ENCODE measurements at regions not wholly inside any gene's neighbourhood (a gene's known extent, or its start where the extent isn't known, plus 50 kb on each side); places are given as distances from the start of the nearest gene placed in this dataset.

GRCh38 chr2:221135699-221136098 lies 436.4 kb downstream of the EPHA4 start:
- Histone ChIP-seq H3K9me3 (no peaks in the 10 kb centered on the region), H3K4me3 (no peak overlapping the region), H3K4me1 (peaks cover 0 to 3% (median 0%) of the 10 kb centered on the region in 9 donors), H3K36me3 (no peaks in the 10 kb centered on the region), H3K27ac (no peak overlapping the region), H3K27me3 (no peaks in the 10 kb centered on the region)
- TF ChIP-seq, protein P1, sequence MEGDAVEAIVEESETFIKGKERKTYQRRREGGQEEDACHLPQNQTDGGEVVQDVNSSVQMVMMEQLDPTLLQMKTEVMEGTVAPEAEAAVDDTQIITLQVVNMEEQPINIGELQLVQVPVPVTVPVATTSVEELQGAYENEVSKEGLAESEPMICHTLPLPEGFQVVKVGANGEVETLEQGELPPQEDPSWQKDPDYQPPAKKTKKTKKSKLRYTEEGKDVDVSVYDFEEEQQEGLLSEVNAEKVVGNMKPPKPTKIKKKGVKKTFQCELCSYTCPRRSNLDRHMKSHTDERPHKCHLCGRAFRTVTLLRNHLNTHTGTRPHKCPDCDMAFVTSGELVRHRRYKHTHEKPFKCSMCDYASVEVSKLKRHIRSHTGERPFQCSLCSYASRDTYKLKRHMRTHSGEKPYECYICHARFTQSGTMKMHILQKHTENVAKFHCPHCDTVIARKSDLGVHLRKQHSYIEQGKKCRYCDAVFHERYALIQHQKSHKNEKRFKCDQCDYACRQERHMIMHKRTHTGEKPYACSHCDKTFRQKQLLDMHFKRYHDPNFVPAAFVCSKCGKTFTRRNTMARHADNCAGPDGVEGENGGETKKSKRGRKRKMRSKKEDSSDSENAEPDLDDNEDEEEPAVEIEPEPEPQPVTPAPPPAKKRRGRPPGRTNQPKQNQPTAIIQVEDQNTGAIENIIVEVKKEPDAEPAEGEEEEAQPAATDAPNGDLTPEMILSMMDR (IDR thresholded peaks at IDR 0.05): no peak
- no peak for ATAC-seq
- intact Hi-C loops (cut with DNase I): no loop called here
- DNase-seq: no peak
- 70% methylated on average over 1 of the region's 1 CpG for WGBS, 2 donors

- H3K36me3 ChIP-seq: no peaks in the 10 kb centered on the region
- H3K4me3 ChIP-seq: no peak overlapping the region
- intact Hi-C loops (cut with DNase I): no loop called here
- WGBS, 2 donors: 81 to 96% methylated on average over 2 of the region's 2 CpGs
- TF ChIP-seq, protein P1 (IDR thresholded peaks at IDR 0.05): no peak
- H3K27me3 ChIP-seq: no peaks in the 10 kb centered on the region
- no peak overlapping the region for H3K27ac ChIP-seq
- DNase-seq (no peak), ATAC-seq (no peak)
- H3K9me3 ChIP-seq: no peaks in the 10 kb centered on the region
- H3K4me1 ChIP-seq: peaks cover 0 to 3% (median 0%) of the 10 kb centered on the region in 9 donors
Observed at GRCh38 chr2:221137385-221137784, 434.7 kb downstream of the EPHA4 start.

GRCh38 chr2:221142341-221142740 lies 429.8 kb downstream of the EPHA4 start:
- Histone ChIP-seq H3K4me3 (no peak overlapping the region), H3K27ac (no peak overlapping the region), H3K27me3 (no peaks in the 10 kb centered on the region), H3K9me3 (peaks cover 0 to 13% (median 0%) of the 10 kb centered on the region in 11 donors), H3K36me3 (no peaks in the 10 kb centered on the region), H3K4me1 (no peaks in the 10 kb centered on the region)
- DNase-seq: no peak
- WGBS, 2 donors: 85 to 88% methylated on average over 7 of the region's 7 CpGs
- intact Hi-C loops (cut with DNase I): no loop called here
- ATAC-seq: no peak
- TF ChIP-seq, protein P1 (IDR thresholded peaks at IDR 0.05): no peak

DNA sequence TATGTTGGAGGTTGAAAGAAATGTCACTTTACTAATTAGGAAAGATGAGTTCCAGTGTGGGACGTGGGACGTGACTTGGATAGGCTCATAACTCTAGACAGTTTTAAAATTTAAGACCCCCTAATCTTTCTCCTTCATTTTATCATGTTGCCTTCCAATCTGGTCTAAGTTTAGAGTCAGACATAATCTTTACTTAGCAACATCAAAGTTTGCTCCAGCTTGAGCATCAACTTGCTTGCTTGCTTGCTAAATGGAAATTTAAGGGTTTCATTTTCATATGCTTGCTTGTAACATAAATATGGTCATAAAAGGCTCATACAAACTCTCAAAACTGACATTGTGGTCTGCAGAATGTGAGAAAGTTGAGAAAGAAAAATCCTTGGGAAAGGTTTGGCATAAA lies 428.9 kb downstream of the EPHA4 start:
- Histone ChIP-seq H3K9me3 (peaks cover 0 to 13% (median 0%) of the 10 kb centered on the region in 11 donors), H3K4me1 (no peaks in the 10 kb centered on the region), H3K4me3 (no peak overlapping the region), H3K36me3 (no peaks in the 10 kb centered on the region), H3K27ac (no peak overlapping the region), H3K27me3 (no peaks in the 10 kb centered on the region)
- ATAC-seq: no peak
- WGBS, 2 donors: 83 to 85% methylated on average over 2 of the region's 2 CpGs
- no peak for DNase-seq
- TF ChIP-seq, protein P1 (IDR thresholded peaks at IDR 0.05): no peak
- intact Hi-C loops (cut with DNase I): no loop called here

All from heart right ventricle (tissue), 16 donors.